H1 (cell line): ENCODE measurements at regions not wholly inside any gene's neighbourhood (a gene's known extent, or its start where the extent isn't known, plus 50 kb on each side); places are given as distances from the start of the nearest gene placed in this dataset.
"Not testable (repeated sequence)": the region's sequence is repeated elsewhere in the genome, so short reads cannot be mapped to it uniquely, and the experiment has no call there.

Source experiments
- CTCF ChIA-PET: fragments of 300-600 bp; sonication (Branson Sonifier 250); formaldehyde crosslinking; loops from one replicate; lab custom pipeline; 2021; ENCODE audit not compliant: partially characterized antibody; lab: Charles Lee
- POLR2A ChIA-PET: fragments of 300-600 bp; sonication (Branson Sonifier 250); formaldehyde crosslinking; loops from one replicate; lab custom pipeline; 2021; ENCODE audit warnings: inconsistent platforms; ENCODE audit not compliant: partially characterized antibody; lab: Charles Lee
- DNase-seq, 2 experiments: peaks; one replicate each; pipeline versions ENCODE4 v3.0.0 to v3.0.0-alpha.2; 2010 to 2022; ENCODE audit warnings: low spot score in 2 of 2, low read depth in 1 of 2, mixed read lengths in 1 of 2
- FAIRE-seq: peaks from 2 replicates; lab custom pipeline; 2011; peaks lifted over from hg19 to GRCh38; lab: Jason Lieb, UNC
- H2AFZ ChIP-seq: 2 replicates; pipeline ENCODE4 v1.8.1; 2012; ENCODE audit warnings: low read length, inconsistent platforms
- H2AK5ac ChIP-seq: 2 replicates; pipeline ENCODE4 v1.6.1; 2013; ENCODE audit warnings: low read depth, low read length
- H2BK120ac ChIP-seq: replicated peaks from 2 replicates; pipeline ENCODE3; 2013; ENCODE audit warnings: low read depth, low read length, inconsistent platforms
- H2BK12ac ChIP-seq: 2 replicates; pipeline ENCODE4 v1.6.1; 2013; ENCODE audit warnings: low read depth, low read length
- H2BK15ac ChIP-seq: 2 replicates; pipeline ENCODE4 v1.6.1; 2013; ENCODE audit warnings: low read length
- H2BK20ac ChIP-seq: 2 replicates; pipeline ENCODE4 v1.6.1; 2013; ENCODE audit warnings: low read length
- H2BK5ac ChIP-seq: 2 replicates; pipeline ENCODE4 v1.6.1; 2013; ENCODE audit warnings: low read depth, low read length
- H3K14ac ChIP-seq: 2 replicates; pipeline ENCODE4 v1.6.1; 2013; ENCODE audit warnings: inconsistent platforms; ENCODE audit not compliant: insufficient read length
- H3K18ac ChIP-seq: 2 replicates; pipeline ENCODE4 v1.6.1; 2013; ENCODE audit warnings: low read length; ENCODE audit errors: extremely low read depth
- H3K23ac ChIP-seq: 2 replicates; pipeline ENCODE4 v1.6.1; 2013; ENCODE audit warnings: inconsistent platforms; ENCODE audit not compliant: insufficient read length
- H3K23me2 ChIP-seq: 2 replicates; pipeline ENCODE4 v1.6.1; 2013; ENCODE audit warnings: low read depth, low read length
- H3K27ac ChIP-seq: 2 replicates; pipeline ENCODE4 v1.6.1; 2011; ENCODE audit warnings: low read depth, low read length, inconsistent platforms
- H3K27me3 ChIP-seq, 4 experiments: replicated peaks in 1 of 4; 1 replicate in 1 of 4; 2 replicates in 3 of 4; pipeline versions ENCODE4 v1.6.1 to v1.8.1; 2011 to 2013; ENCODE audit warnings: low read length in 3 of 4, mild to moderate bottlenecking in 3 of 4, inconsistent platforms in 2 of 4, mixed read lengths in 2 of 4, moderate library complexity in 1 of 4; ENCODE audit not compliant: control insufficient read depth in 3 of 4, insufficient read depth in 3 of 4; ENCODE audit errors: extremely low read depth in 1 of 4
- H3K36me3 ChIP-seq, 4 experiments: 2 replicates each; pipeline versions ENCODE4 v1.6.1 to v1.8.1; 2011 to 2013; ENCODE audit warnings: mild to moderate bottlenecking in 4 of 4, low read length in 3 of 4, moderate library complexity in 2 of 4, control low read depth in 1 of 4, inconsistent platforms in 1 of 4; ENCODE audit not compliant: insufficient read depth in 4 of 4, control insufficient read depth in 2 of 4
- H3K4ac ChIP-seq: replicated peaks from 2 replicates; pipeline ENCODE3; 2013; ENCODE audit warnings: low read length, low read depth, mixed read lengths, inconsistent platforms; ENCODE audit not compliant: insufficient read length
- H3K4me1 ChIP-seq, 4 experiments: replicated peaks in 1 of 4; 1 replicate in 1 of 4; 2 replicates in 3 of 4; pipeline versions ENCODE4 v1.6.1 to v1.8.1; 2011 to 2013; ENCODE audit warnings: low read length in 3 of 4, inconsistent platforms in 2 of 4, mixed read lengths in 1 of 4; ENCODE audit not compliant: insufficient read depth in 4 of 4, control insufficient read depth in 3 of 4
- H3K4me2 ChIP-seq, 2 experiments: 2 replicates each; pipeline versions ENCODE4 v1.6.1 to v1.8.1; 2011 to 2013; ENCODE audit warnings: low read depth in 2 of 2, low read length in 2 of 2, control low read depth in 1 of 2, inconsistent platforms in 1 of 2, mild to moderate bottlenecking in 1 of 2; ENCODE audit not compliant: insufficient read depth in 1 of 2
- H3K4me3 ChIP-seq, 4 experiments: fragments of 200-600, 300-600 bp in 1 of 4; sonication (generic), shearing (Covaris generic), sonication (Bioruptor Twin) in 1 of 4; 2 replicates each; pipeline versions ENCODE4 v1.5.1 to v1.8.1; 2011 to 2016; ENCODE audit warnings: low read length in 4 of 4, low read depth in 3 of 4, control low read depth in 2 of 4, inconsistent platforms in 2 of 4, mild to moderate bottlenecking in 2 of 4, mixed read lengths in 1 of 4, moderate library complexity in 1 of 4; ENCODE audit not compliant: insufficient read depth in 2 of 4; ENCODE audit errors: extremely low read depth in 1 of 4
- H3K56ac ChIP-seq: replicated peaks from 2 replicates; pipeline ENCODE3; 2013; ENCODE audit warnings: low read depth, mild to moderate bottlenecking, mixed read lengths, low read length, inconsistent platforms; ENCODE audit not compliant: insufficient read length
- H3K79me1 ChIP-seq: 2 replicates; pipeline ENCODE4 v1.6.1; 2013; ENCODE audit warnings: low read depth, low read length, control low read depth
- H3K79me2 ChIP-seq, 2 experiments: 2 replicates each; pipeline versions ENCODE4 v1.6.1 to v1.8.1; 2012 to 2013; ENCODE audit warnings: low read length in 2 of 2, mild to moderate bottlenecking in 2 of 2, inconsistent platforms in 1 of 2; ENCODE audit not compliant: insufficient read depth in 2 of 2, control insufficient read depth in 1 of 2
- H3K9ac ChIP-seq, 4 experiments: replicated peaks in 1 of 4; 1 replicate in 1 of 4; 2 replicates in 3 of 4; pipeline versions ENCODE4 v1.6.1 to v1.8.1; 2011 to 2013; ENCODE audit warnings: low read depth in 3 of 4, low read length in 3 of 4, control low read depth in 2 of 4, mild to moderate bottlenecking in 2 of 4, moderate library complexity in 2 of 4, inconsistent platforms in 1 of 4; ENCODE audit errors: extremely low read depth in 1 of 4
- H3K9me3 ChIP-seq, 2 experiments: 2 replicates each; pipeline versions ENCODE4 v1.6.1 to v1.8.1; 2012 to 2013; ENCODE audit warnings: mild to moderate bottlenecking in 2 of 2, moderate library complexity in 2 of 2, control low read depth in 1 of 2, inconsistent platforms in 1 of 2, low read depth in 1 of 2, low read length in 1 of 2, mixed read lengths in 1 of 2; ENCODE audit not compliant: insufficient read depth in 2 of 2
- H4K20me1 ChIP-seq, 2 experiments: replicated peaks in 1 of 2; 2 replicates each; pipeline versions ENCODE3 to v1.8.1; 2011 to 2013; ENCODE audit warnings: inconsistent platforms in 2 of 2, low read length in 2 of 2, mild to moderate bottlenecking in 1 of 2; ENCODE audit not compliant: insufficient read depth in 2 of 2, control insufficient read depth in 1 of 2
- H4K5ac ChIP-seq: 2 replicates; pipeline ENCODE4 v1.6.1; 2013; ENCODE audit warnings: low read length, low read depth, mixed read lengths, inconsistent platforms; ENCODE audit not compliant: insufficient read length
- H4K8ac ChIP-seq: 2 replicates; pipeline ENCODE4 v1.8.0; 2013; ENCODE audit warnings: mild to moderate bottlenecking, moderate library complexity, low read length, inconsistent platforms; ENCODE audit not compliant: insufficient read depth; ENCODE audit errors: extremely low read depth
- H4K91ac ChIP-seq: replicated peaks from 2 replicates; pipeline ENCODE3; 2013; ENCODE audit warnings: low read length, mixed read lengths, inconsistent platforms; ENCODE audit not compliant: insufficient read length
- WGBS, 2 experiments: shearing (Covaris generic) in 1 of 2; methylation state at CpG; one replicate each; pipeline versions ENCODE4 v1.1.6 to v1.1.7; 2013 to 2015; ENCODE audit warnings: low lambda C conversion rate in 2 of 2, mixed read lengths in 2 of 2, inconsistent platforms in 1 of 2, low coverage in 1 of 2, missing lambda C conversion rate in 1 of 2; ENCODE audit not compliant: insufficient replicate concordance in 2 of 2, insufficient coverage in 1 of 2, insufficient read length in 1 of 2; ENCODE audit errors: extremely low coverage in 1 of 2, missing lambda C conversion rate in 1 of 2; 5-methylcytosine and 5-hydroxymethylcytosine counted together

GRCh38 chrX:78552628-78553027 is 106.5 kb downstream of the RTL3 start:
- H4K8ac ChIP-seq, H3K4me3 ChIP-seq, H2BK5ac ChIP-seq, H3K79me2 ChIP-seq, H2AFZ ChIP-seq, H3K4me1 ChIP-seq, H4K91ac ChIP-seq, H3K36me3 ChIP-seq, H3K9ac ChIP-seq, H4K20me1 ChIP-seq, H3K23me2 ChIP-seq, H3K18ac ChIP-seq, DNase-seq, H2BK120ac ChIP-seq, H3K4me2 ChIP-seq, H4K5ac ChIP-seq, H2AK5ac ChIP-seq, FAIRE-seq, H3K56ac ChIP-seq, H2BK12ac ChIP-seq, H2BK15ac ChIP-seq, H2BK20ac ChIP-seq, H3K14ac ChIP-seq, H3K27me3 ChIP-seq, H3K79me1 ChIP-seq, H3K27ac ChIP-seq, H3K9me3 ChIP-seq, H3K4ac ChIP-seq, H3K23ac ChIP-seq, CTCF ChIA-PET, POLR2A ChIA-PET: not testable (repeated sequence)
- WGBS, 2 experiments: 71% methylated on average over 1 of the region's 1 CpG; no CpG with 5 or more reads in 1 of the 2 experiments
